B cell (primary cell): ENCODE measurements at regions not wholly inside any gene's neighbourhood (a gene's known extent, or its start where the extent isn't known, plus 50 kb on each side); places are given as distances from the start of the nearest gene placed in this dataset.

ENCODE experiments used
- CTCF ChIP-seq: fragments of 200-600 bp; IDR thresholded peaks from one replicate; pipeline ENCODE4 v1.8.0; 2022; ENCODE audit warnings: antibody characterized with exemption, mild to moderate bottlenecking
- EZH2 ChIP-seq: IDR thresholded peaks from 2 replicates; pipeline ENCODE4 v1.6.1; 2012; ENCODE audit warnings: borderline replicate concordance, low read depth, mild to moderate bottlenecking, moderate library complexity, low read length; ENCODE audit not compliant: insufficient read depth, poor library complexity, severe bottlenecking

- no peak for TF ChIP-seq CTCF
- no peak for TF ChIP-seq EZH2
Observed at GRCh38 chr1:191366686-191367085, 791.6 kb upstream of the RGS18 start.
